ENCODE measurements at regions not wholly inside any gene's neighbourhood (a gene's known extent, or its start where the extent isn't known, plus 50 kb on each side); places are given as distances from the start of the nearest gene placed in this dataset.

GRCh38 chr3:157836022-157836421 lies 270.2 kb downstream of the SHOX2 start:
- ATAC-seq (ENCODE audit: low FRiP score) (no peak), DNase-seq (no peak)
- H3K27ac ChIP-seq (ENCODE audit: low read depth in 1 of 2, low read length in 2 of 2), result no peak overlapping the region
- intact Hi-C loops (cut with DNase I), result no loop called here
- H3K4me1 ChIP-seq (ENCODE audit: control insufficient read depth in 1 of 2, insufficient read depth in 2 of 2, low read length in 2 of 2), result peaks cover 0 to 1% of the 10 kb centered on the region in 2 donors
- H3K4me3 ChIP-seq (ENCODE audit: low read length in 2 of 2), result no peak overlapping the region
- no peaks in the 10 kb centered on the region for H3K36me3 ChIP-seq (ENCODE audit: control insufficient read depth in 1 of 2, insufficient read depth in 2 of 2, low read length in 1 of 2)
- no peaks in the 10 kb centered on the region for H3K27me3 ChIP-seq (ENCODE audit: control insufficient read depth in 1 of 2, insufficient read depth in 2 of 2, low read length in 1 of 2)
- WGBS, 2 donors, result 48 to 50% methylated on average over 7 of the region's 7 CpGs
- no peaks in the 10 kb centered on the region for H3K9me3 ChIP-seq (ENCODE audit: control insufficient read depth, low read length)

DNA sequence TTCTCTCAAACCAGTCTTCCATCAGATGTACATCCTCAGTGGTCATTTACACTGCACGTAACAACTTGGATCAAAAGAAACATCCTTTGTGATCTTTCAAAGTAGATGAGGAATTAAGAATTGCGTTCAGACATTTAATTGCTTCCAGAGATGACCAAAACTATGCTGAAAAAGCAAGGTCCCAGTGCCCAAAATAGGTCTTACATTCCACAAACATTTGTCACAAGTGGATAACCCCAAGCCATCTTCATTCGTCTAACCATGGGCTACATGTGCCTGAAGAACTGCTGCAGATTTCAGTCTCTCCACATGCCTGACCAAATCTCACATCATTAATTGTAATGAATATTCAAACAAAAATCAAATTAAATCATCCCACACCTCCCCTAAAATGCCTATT lies 273.6 kb downstream of the SHOX2 start:
- no peak overlapping the region for H3K27ac ChIP-seq (ENCODE audit: low read depth in 1 of 2, low read length in 2 of 2)
- H3K9me3 ChIP-seq (ENCODE audit: control insufficient read depth, low read length), result peaks cover 7% of the 10 kb centered on the region
- no peak overlapping the region for H3K4me3 ChIP-seq (ENCODE audit: low read length in 2 of 2)
- H3K4me1 ChIP-seq (ENCODE audit: control insufficient read depth in 1 of 2, insufficient read depth in 2 of 2, low read length in 2 of 2), result peaks cover 0 to 1% of the 10 kb centered on the region in 2 donors
- DNase-seq (no peak), ATAC-seq (ENCODE audit: low FRiP score) (no peak)
- intact Hi-C loops (cut with DNase I), result no loop called here
- 55 to 78% methylated on average over 3 of the region's 3 CpGs for WGBS, 2 donors
- no peaks in the 10 kb centered on the region for H3K36me3 ChIP-seq (ENCODE audit: control insufficient read depth in 1 of 2, insufficient read depth in 2 of 2, low read length in 1 of 2)
- H3K27me3 ChIP-seq (ENCODE audit: control insufficient read depth in 1 of 2, insufficient read depth in 2 of 2, low read length in 1 of 2), result no peaks in the 10 kb centered on the region

GRCh38 chr3:157830556-157831236 lies 275.5 kb downstream of the SHOX2 start:
- Histone ChIP-seq H3K9me3 (ENCODE audit: control insufficient read depth, low read length) (peaks cover 10% of the 10 kb centered on the region), H3K4me3 (ENCODE audit: low read length in 2 of 2) (no peak overlapping the region), H3K4me1 (ENCODE audit: control insufficient read depth in 1 of 2, insufficient read depth in 2 of 2, low read length in 2 of 2) (peaks cover 0 to 1% of the 10 kb centered on the region in 2 donors), H3K27ac (ENCODE audit: low read depth in 1 of 2, low read length in 2 of 2) (no peak overlapping the region), H3K36me3 (ENCODE audit: control insufficient read depth in 1 of 2, insufficient read depth in 2 of 2, low read length in 1 of 2) (no peaks in the 10 kb centered on the region), H3K27me3 (ENCODE audit: control insufficient read depth in 1 of 2, insufficient read depth in 2 of 2, low read length in 1 of 2) (no peaks in the 10 kb centered on the region)
- WGBS, 2 donors, result 32 to 36% methylated on average over 7 of the region's 7 CpGs
- DNase-seq, result no peak
- ATAC-seq (ENCODE audit: low FRiP score), result no peak
- intact Hi-C loops (cut with DNase I), result no loop called here

DNA sequence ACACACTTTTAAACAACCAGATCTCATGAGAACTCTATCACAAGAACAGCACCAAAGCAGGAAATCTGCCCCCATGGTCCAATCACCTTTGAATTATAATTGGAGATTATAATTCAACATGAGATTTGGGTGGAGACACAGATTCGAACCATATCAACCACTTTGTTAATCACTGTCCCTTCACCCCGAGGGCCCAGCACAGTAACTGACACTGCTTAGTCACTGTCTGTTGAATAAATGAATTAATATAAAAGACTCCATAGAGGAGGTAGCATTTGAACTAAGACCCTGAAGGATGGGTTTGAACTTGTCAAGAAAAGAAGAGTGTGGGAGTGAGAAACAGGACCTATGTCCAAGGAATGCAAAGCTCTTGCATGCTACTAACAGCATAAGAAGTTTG lies 276.4 kb downstream of the SHOX2 start:
- Histone ChIP-seq H3K27ac (ENCODE audit: low read depth in 1 of 2, low read length in 2 of 2) (no peak overlapping the region), H3K4me1 (ENCODE audit: control insufficient read depth in 1 of 2, insufficient read depth in 2 of 2, low read length in 2 of 2) (peaks cover 0 to 1% of the 10 kb centered on the region in 2 donors), H3K36me3 (ENCODE audit: control insufficient read depth in 1 of 2, insufficient read depth in 2 of 2, low read length in 1 of 2) (no peaks in the 10 kb centered on the region), H3K27me3 (ENCODE audit: control insufficient read depth in 1 of 2, insufficient read depth in 2 of 2, low read length in 1 of 2) (no peaks in the 10 kb centered on the region), H3K9me3 (ENCODE audit: control insufficient read depth, low read length) (peaks cover 10% of the 10 kb centered on the region), H3K4me3 (ENCODE audit: low read length in 2 of 2) (no peak overlapping the region)
- intact Hi-C loops (cut with DNase I), result no loop called here
- DNase-seq (no peak), ATAC-seq (ENCODE audit: low FRiP score) (no peak)
- 71 to 88% methylated on average over 2 of the region's 2 CpGs for WGBS, 2 donors

DNA sequence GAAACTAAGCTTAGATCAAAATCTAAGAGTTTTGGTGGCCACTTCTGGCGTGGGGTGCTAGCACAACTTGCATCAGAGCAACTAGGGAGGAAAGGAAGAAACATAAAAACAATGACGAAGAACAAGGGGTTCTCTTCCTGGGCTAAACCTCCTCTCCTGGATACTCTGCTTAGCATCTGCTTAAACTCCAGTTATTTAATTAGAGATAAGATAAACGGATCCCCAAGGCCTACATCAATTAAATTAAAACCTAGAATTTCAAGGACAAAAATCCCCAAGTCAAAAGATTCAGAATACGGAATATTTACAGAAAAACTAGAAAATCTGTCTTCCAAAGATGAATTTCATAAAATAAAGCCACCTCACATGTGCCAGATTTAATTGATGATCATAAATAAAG lies 281.9 kb downstream of the SHOX2 start:
- peaks cover 10% of the 10 kb centered on the region for H3K9me3 ChIP-seq (ENCODE audit: control insufficient read depth, low read length)
- 83 to 86% methylated on average over 4 of the region's 4 CpGs for WGBS, 2 donors
- DNase-seq (no peak), ATAC-seq (ENCODE audit: low FRiP score) (no peak)
- H3K27me3 ChIP-seq (ENCODE audit: control insufficient read depth in 1 of 2, insufficient read depth in 2 of 2, low read length in 1 of 2), result no peaks in the 10 kb centered on the region
- no peak overlapping the region for H3K27ac ChIP-seq (ENCODE audit: low read depth in 1 of 2, low read length in 2 of 2)
- no peaks in the 10 kb centered on the region for H3K36me3 ChIP-seq (ENCODE audit: control insufficient read depth in 1 of 2, insufficient read depth in 2 of 2, low read length in 1 of 2)
- no peak overlapping the region for H3K4me3 ChIP-seq (ENCODE audit: low read length in 2 of 2)
- H3K4me1 ChIP-seq (ENCODE audit: control insufficient read depth in 1 of 2, insufficient read depth in 2 of 2, low read length in 2 of 2), result peaks cover 0 to 2% of the 10 kb centered on the region in 2 donors
- intact Hi-C loops (cut with DNase I), result no loop called here

DNA sequence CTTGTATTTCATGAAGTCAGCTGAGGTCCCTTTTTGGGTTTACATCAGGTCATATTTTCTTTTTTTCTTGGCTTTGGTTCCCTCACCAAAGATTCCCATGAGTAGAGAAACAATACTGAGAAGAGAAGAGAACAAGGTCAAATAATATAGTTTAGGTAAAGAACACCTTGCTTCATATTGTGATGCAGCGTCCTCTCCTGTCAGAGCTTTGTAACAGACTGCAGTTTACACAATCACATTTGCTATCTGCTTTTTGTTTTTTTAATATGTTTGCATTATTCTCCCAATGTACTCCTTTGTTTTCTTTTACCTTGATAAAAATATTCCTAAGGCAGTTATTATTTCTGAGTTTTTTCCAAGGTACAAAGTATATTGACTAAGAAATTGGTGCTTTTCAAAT lies 283.2 kb downstream of the SHOX2 start:
- peaks cover 0 to 2% of the 10 kb centered on the region in 2 donors for H3K4me1 ChIP-seq (ENCODE audit: control insufficient read depth in 1 of 2, insufficient read depth in 2 of 2, low read length in 2 of 2)
- DNase-seq (no peak), ATAC-seq (ENCODE audit: low FRiP score) (no peak)
- peaks cover 4% of the 10 kb centered on the region for H3K9me3 ChIP-seq (ENCODE audit: control insufficient read depth, low read length)
- 80 to 82% methylated on average over 1 of the region's 1 CpG for WGBS, 2 donors
- intact Hi-C loops (cut with DNase I), result no loop called here
- H3K27me3 ChIP-seq (ENCODE audit: control insufficient read depth in 1 of 2, insufficient read depth in 2 of 2, low read length in 1 of 2), result no peaks in the 10 kb centered on the region
- H3K36me3 ChIP-seq (ENCODE audit: control insufficient read depth in 1 of 2, insufficient read depth in 2 of 2, low read length in 1 of 2), result no peaks in the 10 kb centered on the region
- no peak overlapping the region for H3K27ac ChIP-seq (ENCODE audit: low read depth in 1 of 2, low read length in 2 of 2)
- H3K4me3 ChIP-seq (ENCODE audit: low read length in 2 of 2), result no peak overlapping the region

- no peak overlapping the region for H3K4me3 ChIP-seq (ENCODE audit: low read length in 2 of 2)
- H3K27ac ChIP-seq (ENCODE audit: low read depth in 1 of 2, low read length in 2 of 2), result no peak overlapping the region
- H3K4me1 ChIP-seq (ENCODE audit: control insufficient read depth in 1 of 2, insufficient read depth in 2 of 2, low read length in 2 of 2), result peaks cover 0 to 2% of the 10 kb centered on the region in 2 donors
- intact Hi-C loops (cut with DNase I), result no loop called here
- no peaks in the 10 kb centered on the region for H3K36me3 ChIP-seq (ENCODE audit: control insufficient read depth in 1 of 2, insufficient read depth in 2 of 2, low read length in 1 of 2)
- H3K9me3 ChIP-seq (ENCODE audit: control insufficient read depth, low read length), result no peaks in the 10 kb centered on the region
- DNase-seq (no peak), ATAC-seq (ENCODE audit: low FRiP score) (no peak)
- H3K27me3 ChIP-seq (ENCODE audit: control insufficient read depth in 1 of 2, insufficient read depth in 2 of 2, low read length in 1 of 2), result no peaks in the 10 kb centered on the region
These were observed 286.1 kb downstream of the SHOX2 start for GRCh38 chr3:157820157-157820517.

GRCh38 chr3:157819270-157820156 lies 286.7 kb downstream of the SHOX2 start:
- no peaks in the 10 kb centered on the region for H3K27me3 ChIP-seq (ENCODE audit: control insufficient read depth in 1 of 2, insufficient read depth in 2 of 2, low read length in 1 of 2)
- no peak overlapping the region for H3K4me3 ChIP-seq (ENCODE audit: low read length in 2 of 2)
- no peaks in the 10 kb centered on the region for H3K36me3 ChIP-seq (ENCODE audit: control insufficient read depth in 1 of 2, insufficient read depth in 2 of 2, low read length in 1 of 2)
- intact Hi-C loops (cut with DNase I), result no loop called here
- no peaks in the 10 kb centered on the region for H3K9me3 ChIP-seq (ENCODE audit: control insufficient read depth, low read length)
- DNase-seq, result no peak
- WGBS, 2 donors, result 37 to 48% methylated on average over 8 of the region's 8 CpGs
- peaks cover 0 to 2% of the 10 kb centered on the region in 2 donors for H3K4me1 ChIP-seq (ENCODE audit: control insufficient read depth in 1 of 2, insufficient read depth in 2 of 2, low read length in 2 of 2)
- ATAC-seq (ENCODE audit: low FRiP score), result no peak
- H3K27ac ChIP-seq (ENCODE audit: low read depth in 1 of 2, low read length in 2 of 2), result no peak overlapping the region

DNA sequence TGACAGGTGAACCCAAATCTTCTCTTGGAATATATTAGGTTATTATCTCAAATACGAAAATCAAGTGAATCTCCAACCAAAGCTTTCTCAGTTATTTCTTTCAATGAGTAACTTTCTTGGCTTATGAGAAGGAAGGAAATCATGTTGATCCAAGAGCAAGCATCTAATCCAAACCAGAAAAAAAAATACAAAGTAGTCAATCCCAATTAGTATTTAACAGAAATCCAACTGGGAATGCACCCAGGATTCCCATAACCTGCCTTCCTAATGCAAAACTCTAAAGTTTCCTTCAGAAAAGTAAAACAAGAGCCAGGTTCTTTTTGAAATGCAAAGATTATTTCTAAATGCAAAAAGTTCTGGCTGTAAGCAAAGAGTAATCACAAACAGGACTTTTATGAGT lies 289.3 kb downstream of the SHOX2 start:
- Histone ChIP-seq H3K4me1 (ENCODE audit: control insufficient read depth in 1 of 2, insufficient read depth in 2 of 2, low read length in 2 of 2) (peaks cover 0 to 2% of the 10 kb centered on the region in 2 donors), H3K27ac (ENCODE audit: low read depth in 1 of 2, low read length in 2 of 2) (no peak overlapping the region), H3K9me3 (ENCODE audit: control insufficient read depth, low read length) (no peaks in the 10 kb centered on the region), H3K4me3 (ENCODE audit: low read length in 2 of 2) (no peak overlapping the region), H3K27me3 (ENCODE audit: control insufficient read depth in 1 of 2, insufficient read depth in 2 of 2, low read length in 1 of 2) (no peaks in the 10 kb centered on the region), H3K36me3 (ENCODE audit: control insufficient read depth in 1 of 2, insufficient read depth in 2 of 2, low read length in 1 of 2) (no peaks in the 10 kb centered on the region)
- no peak for ATAC-seq (ENCODE audit: low FRiP score)
- DNase-seq, result no peak
- intact Hi-C loops (cut with DNase I), result no loop called here
- WGBS, 2 donors, result 30 to 40% methylated on average over 1 of the region's 1 CpG

Data from aorta (tissue), 5 donors.